Stimulated activated CD4-positive, alpha-beta T cell treated with anti-CD3 and anti-CD28 coated beads, TNF-alpha, amount 100 ng/mL, for 24 hours (primary cell): ENCODE measurements at regions not wholly inside any gene's neighbourhood (a gene's known extent, or its start where the extent isn't known, plus 50 kb on each side); places are given as distances from the start of the nearest gene placed in this dataset.

ENCODE experiments used
- DNase-seq, 3 experiments: peaks; one replicate each; pipeline ENCODE4 v3.0.0-alpha.2; 2020; ENCODE audit warnings: low read depth in 3 of 3

DNA sequence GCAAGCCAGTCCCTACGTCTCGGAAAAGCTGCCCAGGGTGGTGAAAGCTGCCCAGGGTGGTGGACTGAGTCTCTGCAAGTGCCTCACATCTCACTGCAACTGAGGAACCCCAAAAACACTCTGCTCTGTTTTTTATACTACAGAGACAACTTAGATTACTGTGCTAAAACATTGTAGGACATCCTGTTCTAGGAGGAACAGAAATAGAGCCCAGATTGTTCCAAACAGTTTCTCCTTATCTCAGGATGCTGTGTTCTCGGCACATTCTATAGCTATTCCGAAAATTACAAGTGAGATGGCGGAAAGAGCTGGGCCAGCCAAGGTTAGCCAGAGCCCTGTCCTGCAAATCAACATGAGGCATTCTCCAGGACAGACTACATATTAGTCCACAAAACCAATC lies 138.7 kb downstream of the LRIG3 start:
- DNase-seq: no peak

DNA sequence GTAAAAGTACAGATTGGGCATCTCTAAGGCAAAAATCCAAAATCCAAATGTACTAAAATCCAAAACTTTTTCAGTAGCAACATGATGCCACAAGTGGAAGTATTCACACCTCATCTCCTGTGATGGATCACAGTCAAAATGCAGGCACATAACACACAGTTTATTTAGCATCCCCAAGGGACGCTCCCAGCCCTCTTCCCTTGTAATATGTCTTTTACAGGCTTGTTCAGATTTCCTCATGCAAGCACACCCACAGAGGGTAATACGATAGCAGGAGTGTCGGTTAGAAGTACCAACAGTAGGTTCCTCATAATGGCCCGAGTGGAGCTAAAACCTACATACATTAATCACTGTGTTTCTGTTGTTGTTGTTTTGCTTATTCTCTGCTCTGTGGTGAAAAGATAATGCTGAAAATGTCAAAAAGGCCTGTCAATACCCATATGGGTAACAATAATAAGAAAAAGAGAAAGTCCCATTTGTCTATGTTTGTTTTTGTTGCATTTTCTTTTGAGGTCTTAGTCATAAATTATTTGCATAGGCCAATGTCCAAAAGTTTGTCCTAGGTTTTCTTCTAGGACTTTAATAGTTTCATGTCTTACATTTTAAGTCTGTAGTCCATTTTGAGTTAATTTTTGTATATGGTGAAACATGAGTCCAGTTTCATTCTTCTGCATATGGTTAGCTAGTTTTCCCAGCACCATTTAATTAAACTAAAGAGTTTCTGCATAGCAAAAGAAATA lies 133.1 kb downstream of the LRIG3 start:
- DNase-seq: no peak

GRCh38 chr12:58794859-58795258 lies 125.4 kb downstream of the LRIG3 start:
- no peak for DNase-seq

DNA sequence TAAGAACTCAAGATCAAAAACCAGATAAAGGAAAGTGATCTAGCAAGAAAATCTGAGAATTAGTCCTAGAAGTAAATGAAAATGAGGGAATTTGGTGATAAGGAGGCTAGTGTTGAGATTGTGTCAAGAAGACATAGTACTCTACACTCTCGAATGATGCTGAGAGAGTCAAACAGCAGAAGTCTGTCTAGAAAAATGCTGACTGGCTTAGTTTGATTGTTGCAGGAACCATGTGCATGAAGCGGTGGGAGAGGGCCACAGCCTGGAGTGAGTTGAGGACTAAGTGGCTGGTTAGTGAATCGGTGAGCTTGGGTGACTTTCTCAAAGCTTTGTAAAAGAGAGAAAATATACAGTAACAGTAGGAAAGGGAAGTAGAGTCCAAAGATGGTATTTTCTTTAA lies 124.5 kb downstream of the LRIG3 start:
- no peak for DNase-seq

DNA sequence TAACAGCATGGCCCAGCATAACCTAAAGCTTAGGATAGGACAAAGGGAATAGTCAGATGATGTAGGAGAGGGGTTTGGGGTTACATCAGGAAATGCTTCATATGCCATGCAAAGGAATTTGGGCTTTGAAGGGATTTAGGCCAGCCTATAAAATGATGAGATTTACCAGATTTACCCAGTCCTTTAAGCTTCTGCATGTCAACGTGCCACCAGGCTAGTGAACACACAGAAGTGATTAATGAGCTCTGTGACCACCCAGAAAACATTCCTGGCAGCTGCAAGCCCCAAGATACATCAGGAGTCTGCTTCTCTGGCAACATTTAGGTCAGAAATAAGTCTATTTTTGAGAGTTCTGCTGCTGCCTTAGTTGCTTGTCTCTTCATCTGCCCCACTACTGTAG lies 118.3 kb downstream of the LRIG3 start:
- DNase-seq: no peak

- DNase-seq: no peak
These were observed 116.4 kb downstream of the LRIG3 start for GRCh38 chr12:58803908-58804307.

GRCh38 chr12:58804749-58805148 lies 115.6 kb downstream of the LRIG3 start:
- no peak for DNase-seq

DNA sequence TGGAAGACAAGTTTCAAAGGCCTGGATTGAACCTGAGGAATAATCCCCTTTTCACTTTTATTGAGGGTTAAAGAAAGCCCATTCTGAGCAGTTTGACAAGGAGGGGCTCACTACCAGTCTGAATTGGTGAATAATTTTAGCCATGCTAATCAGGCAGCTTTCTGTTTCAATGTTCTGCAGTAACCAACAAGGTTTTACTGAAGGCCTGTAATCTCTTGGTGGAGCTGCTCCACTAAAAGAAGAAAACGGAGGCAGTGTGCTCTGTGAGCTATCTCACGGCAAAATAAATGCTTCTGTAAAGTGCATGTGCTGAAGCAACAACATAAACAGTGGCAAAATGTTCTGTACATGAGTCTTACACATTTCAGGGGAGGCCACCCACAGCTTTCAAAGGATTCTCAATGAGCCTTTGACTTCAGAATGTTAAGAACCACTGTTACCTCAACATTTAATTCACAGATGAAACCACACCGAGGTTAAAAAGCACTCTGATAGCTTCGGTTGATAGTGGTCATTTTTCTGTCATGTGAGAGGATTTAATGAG lies 111.2 kb downstream of the LRIG3 start:
- DNase-seq: no peak

- no peak for DNase-seq
These were observed 109.0 kb downstream of the LRIG3 start for GRCh38 chr12:58811346-58811745.

DNA sequence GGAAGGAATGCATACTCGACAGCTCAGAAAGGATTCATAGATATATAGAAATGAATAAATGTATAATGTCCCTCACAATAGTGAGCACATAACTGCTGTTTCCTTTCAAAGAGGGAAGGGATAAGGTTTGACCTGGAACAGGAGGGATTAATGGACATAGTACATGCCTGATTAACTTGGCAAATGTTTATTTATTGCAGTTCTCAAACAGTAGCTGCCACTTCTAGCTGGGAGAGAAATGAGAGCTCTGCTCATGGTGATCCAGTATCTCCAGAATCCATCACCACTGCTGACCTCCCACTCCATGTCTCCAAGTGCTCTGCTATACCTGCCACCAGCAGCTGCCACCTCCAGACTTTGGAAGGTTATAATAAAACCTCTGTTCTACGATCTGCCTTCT lies 108.1 kb downstream of the LRIG3 start:
- no peak for DNase-seq

- DNase-seq: no peak
These were observed 106.3 kb downstream of the LRIG3 start for GRCh38 chr12:58814036-58814435.

DNA sequence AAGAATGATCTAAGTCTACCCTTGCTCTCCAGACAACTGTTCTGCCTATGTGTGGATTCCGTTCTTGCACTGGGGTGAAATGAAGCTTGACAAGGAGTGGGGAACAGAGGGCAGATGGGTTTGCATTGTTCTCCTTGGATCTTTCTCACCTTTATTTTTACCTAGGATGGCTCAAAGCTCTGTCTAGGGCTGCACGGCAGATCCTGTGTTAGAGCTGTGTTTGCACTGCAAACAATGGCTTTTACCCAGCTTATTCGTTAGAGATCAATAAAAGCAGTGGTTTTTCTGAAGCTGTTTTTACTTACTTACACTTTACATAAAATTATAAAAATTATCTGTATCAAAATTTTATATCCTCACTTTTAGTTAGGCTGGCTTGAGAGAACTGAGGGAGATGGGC lies 105.1 kb downstream of the LRIG3 start:
- no peak for DNase-seq

DNA sequence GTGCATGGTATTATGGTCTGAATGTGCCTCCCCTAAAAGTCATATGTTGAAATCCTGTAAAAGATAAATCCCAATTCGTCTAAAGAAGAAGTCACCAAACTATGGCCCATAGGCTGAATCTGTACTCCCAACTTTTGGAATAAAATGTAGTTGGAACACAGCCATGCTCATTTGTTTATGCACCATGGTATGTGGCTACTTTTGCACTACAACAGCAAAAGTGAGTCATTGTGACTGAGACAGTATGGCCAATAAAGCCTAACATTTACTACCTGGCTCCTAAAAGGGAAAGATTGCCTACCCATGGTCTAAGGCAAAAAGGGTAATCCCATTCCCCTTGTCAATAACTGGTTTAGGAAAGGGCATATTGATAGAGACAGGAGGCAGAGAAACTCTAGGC lies 101.8 kb downstream of the LRIG3 start:
- no peak for DNase-seq

DNA sequence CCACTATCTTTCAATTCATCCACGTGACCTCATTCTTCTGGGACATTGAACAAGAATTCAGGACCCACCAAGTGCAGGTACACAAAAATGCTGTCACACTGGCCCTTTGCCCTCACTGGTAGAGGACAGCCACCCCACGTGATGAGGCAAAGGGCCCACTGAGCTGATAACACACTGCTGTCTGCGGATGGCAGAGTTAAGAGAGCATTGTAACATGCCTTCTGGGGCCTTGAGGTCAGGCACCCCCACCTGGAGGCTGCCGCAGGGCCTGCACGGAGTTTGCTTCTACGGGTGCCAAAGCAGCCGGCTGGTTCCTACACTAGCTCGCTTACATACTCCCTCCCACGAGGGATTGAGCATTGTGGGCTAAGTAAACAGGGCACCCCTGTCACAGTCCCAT lies 101.0 kb downstream of the LRIG3 start:
- DNase-seq: no peak

DNA sequence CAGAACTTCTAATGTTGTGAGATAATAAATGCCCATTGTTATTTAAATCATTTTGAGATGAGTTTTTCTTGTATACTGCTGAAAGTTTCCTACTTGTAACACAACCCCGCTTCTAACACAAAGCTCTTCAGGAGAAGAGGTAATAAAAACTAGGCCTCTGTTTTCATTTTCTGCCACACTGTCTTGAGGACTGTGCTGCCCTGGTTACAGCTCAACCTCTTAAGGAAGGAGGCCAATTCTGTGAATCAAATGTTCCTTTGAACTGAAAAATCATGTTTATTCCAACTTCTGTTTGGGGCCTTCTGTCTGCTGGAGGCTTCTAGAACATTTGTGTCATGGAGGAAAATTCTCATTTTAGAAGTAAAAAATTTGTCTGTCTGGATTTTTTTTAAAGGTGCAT lies 100.3 kb downstream of the LRIG3 start:
- no peak for DNase-seq
